Motor neuron (in vitro differentiated cells): ENCODE measurements at regions not wholly inside any gene's neighbourhood (a gene's known extent, or its start where the extent isn't known, plus 50 kb on each side); places are given as distances from the start of the nearest gene placed in this dataset.

Source experiments
- ATAC-seq, 8 experiments: fragments of 200-7000 bp; cut with Tn5 transposase; replicated peaks in 6 of 8; 2 replicates each; pipeline ENCODE4 v1.8.0; 2021; ENCODE audit warnings: mild to moderate bottlenecking in 8 of 8, moderate library complexity in 8 of 8
- H3K27ac ChIP-seq, 2 donors: fragments of 250-450 bp; sonication (Bioruptor Pico); 2 replicates each; pipeline ENCODE4 v1.9.0; 2021; ENCODE audit warnings: antibody characterized with exemption in 2 of 2, mild to moderate bottlenecking in 2 of 2, moderate library complexity in 1 of 2
- H3K4me1 ChIP-seq, 2 donors: fragments of 250-450 bp; sonication (Bioruptor Pico); replicated peaks in 1 of 2; 2 replicates each; pipeline ENCODE4 v1.6.1; 2021; ENCODE audit warnings: antibody characterized with exemption in 2 of 2, mild to moderate bottlenecking in 2 of 2, moderate library complexity in 1 of 2
- H3K4me3 ChIP-seq, 5 donors: fragments of 250-450 bp; sonication (Bioruptor Pico); 2 replicates each; pipeline ENCODE4 v1.9.0; 2021; ENCODE audit warnings: antibody characterized with exemption in 5 of 5, mild to moderate bottlenecking in 5 of 5, moderate library complexity in 4 of 5
- WGBS, 10 experiments: fragments of 450-650 bp; shearing (Covaris generic); methylation state at CpG; one replicate each; pipeline ENCODE4 v1.0.0; 2022; 5-methylcytosine and 5-hydroxymethylcytosine counted together
- in situ Hi-C, 9 experiments: fragments of 400-800 bp; cut with MboI; loops; one replicate each; pipeline ENCODE4 v1.15.0; 2021; ENCODE audit warnings: low sequenced_read_pairs in 9 of 9, low pct_unique_long_range_greater_than_20kb in 2 of 9; ENCODE audit not compliant: unreplicated experiment in 9 of 9

GRCh38 chr7:89731751-89732445 lies 422.4 kb upstream of the STEAP1 start:
- in situ Hi-C loops, result no loop called here
- no peak overlapping the region for H3K27ac ChIP-seq
- WGBS, 10 experiments, result 0 to 93% (median 20%) methylated on average over 1 to 5 of the region's 5 CpGs; no CpG with 5 or more reads in 1 of the 10 experiments
- H3K4me3 ChIP-seq, result no peak overlapping the region
- peaks cover 1 to 14% of the 10 kb centered on the region in 2 donors for H3K4me1 ChIP-seq
- ATAC-seq, result no peak

- WGBS, 10 experiments, result 6 to 100% (median 59%) methylated on average over 1 to 2 of the region's 2 CpGs; no CpG with 5 or more reads in 1 of the 10 experiments
- no peak for ATAC-seq
These were observed 415.7 kb upstream of the STEAP1 start for GRCh38 chr7:89738549-89738948.

DNA sequence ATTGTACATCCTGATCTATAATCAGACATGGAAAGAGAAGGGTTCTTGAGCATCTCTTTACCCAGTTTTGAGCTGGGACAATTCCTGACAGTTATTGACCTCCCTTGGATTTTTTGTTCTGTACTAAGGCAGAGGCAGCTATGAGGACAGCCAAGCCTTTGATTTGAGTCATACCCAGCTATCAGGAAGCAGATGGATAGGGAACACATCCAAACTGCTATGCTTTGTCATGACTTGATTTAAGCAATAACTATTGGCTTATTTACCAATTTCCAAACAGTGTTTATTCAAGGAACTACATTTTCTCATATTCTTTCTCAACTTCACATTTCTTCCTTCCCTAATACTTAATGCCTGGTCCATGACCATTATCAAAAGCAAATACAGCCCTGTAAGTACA lies 396.4 kb upstream of the STEAP1 start:
- Histone ChIP-seq H3K4me1 (no peaks in the 10 kb centered on the region), H3K27ac (no peak overlapping the region), H3K4me3 (no peak overlapping the region)
- no peak for ATAC-seq
- in situ Hi-C loops, result no loop called here

More at GRCh38 chr7:89738549-89738948, 415.7 kb upstream of the STEAP1 start:
- no peak overlapping the region for H3K27ac ChIP-seq
- H3K4me1 ChIP-seq, result no peaks in the 10 kb centered on the region
- in situ Hi-C loops, result no loop called here
- no peak overlapping the region for H3K4me3 ChIP-seq

DNA sequence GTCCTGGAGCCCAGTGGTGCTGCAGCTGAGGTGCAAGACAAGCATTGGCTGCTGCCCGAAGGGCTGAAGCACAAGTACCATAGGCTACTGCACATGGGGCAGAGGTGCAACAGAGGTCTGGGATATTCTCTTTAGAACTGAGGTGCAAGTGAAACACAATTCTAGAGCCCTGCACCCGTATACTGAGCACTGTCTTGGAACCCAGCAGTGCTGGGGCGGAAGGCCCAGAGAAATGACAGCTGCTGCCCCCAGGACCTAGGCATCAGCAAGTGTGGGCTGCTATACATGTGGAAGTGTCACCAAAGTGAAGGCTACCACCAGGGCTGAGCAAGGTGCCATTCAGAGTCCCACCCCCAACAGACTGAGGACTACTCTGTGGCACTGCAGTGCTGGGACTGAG lies 393.6 kb upstream of the STEAP1 start:
- in situ Hi-C loops, result no loop called here

DNA sequence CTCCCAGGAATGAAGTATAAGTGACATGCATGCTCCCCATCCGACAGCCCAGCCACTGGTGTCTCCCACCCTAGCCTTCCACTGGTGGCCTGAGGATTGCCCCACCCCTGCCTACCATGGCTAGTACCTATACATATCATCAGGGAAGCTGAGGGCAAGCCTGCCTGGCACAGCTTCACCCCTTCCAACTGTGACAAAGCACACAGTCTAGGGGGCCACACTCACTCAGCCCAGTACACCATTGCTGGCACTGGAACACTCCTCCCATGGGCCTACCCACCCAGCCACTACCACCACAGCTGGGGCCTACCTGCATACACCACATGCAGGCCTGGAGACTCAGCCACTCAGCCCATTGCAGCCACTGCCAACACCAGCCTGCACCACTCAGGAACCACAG lies 393.1 kb upstream of the STEAP1 start:
- H3K27ac ChIP-seq, result no peak overlapping the region
- 100% methylated on average over 1 of the region's 1 CpG; no CpG with 5 or more reads in 9 of the 10 experiments for WGBS, 10 experiments
- no peaks in the 10 kb centered on the region for H3K4me1 ChIP-seq
- in situ Hi-C loops, result no loop called here
- ATAC-seq, result no peak
- H3K4me3 ChIP-seq, result no peak overlapping the region

More for the DNA sequence above, 393.6 kb upstream of the STEAP1 start:
- WGBS, 10 experiments, result 80 to 90% (median 80%) methylated on average over 2 to 3 of the region's 3 CpGs; no CpG with 5 or more reads in 7 of the 10 experiments
- no peak for ATAC-seq
- no peak overlapping the region for H3K4me3 ChIP-seq
- no peaks in the 10 kb centered on the region for H3K4me1 ChIP-seq
- no peak overlapping the region for H3K27ac ChIP-seq

DNA sequence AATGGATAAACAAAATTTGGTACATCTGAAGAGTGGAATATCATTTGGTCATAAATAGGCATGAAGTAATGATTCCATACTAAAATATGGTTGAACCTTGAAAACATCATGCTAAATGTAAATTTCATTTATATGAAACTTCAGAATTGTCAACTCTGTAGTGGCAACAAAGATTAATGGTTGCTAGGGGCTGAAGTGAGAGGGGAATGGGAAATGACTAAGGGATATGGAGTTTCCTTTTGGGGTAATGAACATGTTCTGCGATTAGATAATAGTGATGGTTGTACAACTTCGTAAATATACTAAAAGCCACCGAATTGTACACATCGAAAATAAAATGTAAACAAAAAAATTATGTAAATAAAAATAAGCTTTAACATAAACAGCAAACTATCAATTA lies 384.1 kb upstream of the STEAP1 start:
- H3K4me3 ChIP-seq, result no peak overlapping the region
- no peak for ATAC-seq
- no peak overlapping the region for H3K27ac ChIP-seq
- 8 to 96% (median 72%) methylated on average over 2 to 4 of the region's 4 CpGs for WGBS, 10 experiments
- in situ Hi-C loops, result no loop called here
- no peaks in the 10 kb centered on the region for H3K4me1 ChIP-seq

DNA sequence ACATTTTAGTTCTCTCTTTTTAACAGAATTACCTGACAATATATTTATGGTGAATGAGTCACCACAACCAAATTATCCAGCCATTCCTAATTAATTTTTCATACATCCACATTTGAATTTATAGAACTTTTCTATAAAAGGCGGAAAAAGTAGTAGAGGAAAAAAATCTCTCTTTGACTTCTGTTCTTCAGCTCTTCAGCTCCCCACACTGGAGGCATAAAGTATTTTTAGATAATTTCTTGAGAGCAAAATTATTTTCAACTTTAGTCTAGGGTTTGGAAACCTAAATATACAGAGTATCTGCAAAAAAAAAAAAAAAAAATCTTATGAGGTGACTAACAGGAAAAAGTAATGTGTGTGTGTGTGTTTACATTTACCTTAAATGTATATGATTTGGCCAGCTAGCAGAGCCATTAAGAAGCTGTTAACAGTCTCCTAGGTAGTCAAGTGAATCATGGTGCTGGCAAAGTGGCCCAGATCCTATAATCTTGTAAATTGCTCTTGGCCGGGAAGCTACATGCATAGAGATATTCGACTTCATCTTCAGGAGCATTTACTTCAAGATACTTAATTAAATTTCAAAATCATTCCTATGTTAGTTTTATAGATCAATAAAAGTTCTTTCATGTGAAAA lies 383.1 kb upstream of the STEAP1 start:
- ATAC-seq, result no peak
- Histone ChIP-seq H3K4me3 (no peak overlapping the region), H3K4me1 (no peaks in the 10 kb centered on the region), H3K27ac (no peak overlapping the region)
- 21 to 100% (median 54%) methylated on average over 1 to 3 of the region's 3 CpGs; no CpG with 5 or more reads in 1 of the 10 experiments for WGBS, 10 experiments
- in situ Hi-C loops, result no loop called here

DNA sequence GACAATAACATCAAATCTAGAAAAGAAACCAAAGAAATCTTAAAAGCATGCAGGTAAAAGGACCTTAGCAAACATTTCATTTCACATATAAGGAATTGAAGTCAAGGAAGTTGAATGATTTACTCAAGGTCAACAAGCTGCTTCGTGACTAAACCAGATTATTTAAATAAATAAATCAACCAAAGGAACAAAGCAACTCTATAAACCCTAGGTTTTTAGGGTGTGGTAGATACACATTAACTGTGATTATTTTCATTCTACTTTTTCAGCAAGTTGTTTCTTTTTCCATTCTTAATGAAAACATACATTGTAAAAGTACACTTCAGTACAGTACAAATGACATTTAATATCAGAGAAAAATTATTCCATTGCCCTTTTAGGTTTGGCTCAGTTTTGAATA lies 382.0 kb upstream of the STEAP1 start:
- 0 to 100% (median 21%) methylated on average over 1 of the region's 1 CpG; no CpG with 5 or more reads in 1 of the 10 experiments for WGBS, 10 experiments
- in situ Hi-C loops, result no loop called here
- no peak overlapping the region for H3K27ac ChIP-seq
- ATAC-seq, result no peak
- no peak overlapping the region for H3K4me3 ChIP-seq
- H3K4me1 ChIP-seq, result no peaks in the 10 kb centered on the region

DNA sequence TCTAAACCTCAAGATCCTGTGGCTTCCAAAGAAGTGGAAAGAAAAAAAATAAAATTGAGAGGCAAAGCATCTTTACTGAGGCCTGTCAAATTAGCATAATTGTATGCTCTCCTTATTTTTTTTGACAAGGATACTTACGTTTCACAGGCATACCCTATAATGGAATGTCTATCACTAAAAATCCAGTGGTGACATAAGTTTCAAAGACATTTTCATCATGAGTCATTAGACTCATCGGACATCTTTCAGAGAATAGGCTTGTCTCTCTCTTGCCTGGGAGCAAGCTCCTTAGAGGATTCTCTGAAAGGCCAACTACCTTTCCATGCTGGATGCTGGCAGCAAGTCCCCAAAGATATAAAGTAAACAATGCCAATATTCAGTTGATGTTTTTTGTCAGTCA lies 380.7 kb upstream of the STEAP1 start:
- no peak overlapping the region for H3K27ac ChIP-seq
- no peaks in the 10 kb centered on the region for H3K4me1 ChIP-seq
- in situ Hi-C loops, result no loop called here
- 17 to 100% (median 85%) methylated on average over 1 to 2 of the region's 2 CpGs; no CpG with 5 or more reads in 1 of the 10 experiments for WGBS, 10 experiments
- no peak for ATAC-seq
- H3K4me3 ChIP-seq, result no peak overlapping the region

- in situ Hi-C loops, result no loop called here
- Histone ChIP-seq H3K4me1 (no peaks in the 10 kb centered on the region), H3K27ac (no peak overlapping the region), H3K4me3 (no peak overlapping the region)
- no peak for ATAC-seq
These were observed 378.8 kb upstream of the STEAP1 start for GRCh38 chr7:89775459-89775858.

GRCh38 chr7:89776980-89777379 lies 377.3 kb upstream of the STEAP1 start:
- WGBS, 10 experiments, result 32 to 100% (median 91%) methylated on average over 1 to 2 of the region's 2 CpGs
- in situ Hi-C loops, result no loop called here

DNA sequence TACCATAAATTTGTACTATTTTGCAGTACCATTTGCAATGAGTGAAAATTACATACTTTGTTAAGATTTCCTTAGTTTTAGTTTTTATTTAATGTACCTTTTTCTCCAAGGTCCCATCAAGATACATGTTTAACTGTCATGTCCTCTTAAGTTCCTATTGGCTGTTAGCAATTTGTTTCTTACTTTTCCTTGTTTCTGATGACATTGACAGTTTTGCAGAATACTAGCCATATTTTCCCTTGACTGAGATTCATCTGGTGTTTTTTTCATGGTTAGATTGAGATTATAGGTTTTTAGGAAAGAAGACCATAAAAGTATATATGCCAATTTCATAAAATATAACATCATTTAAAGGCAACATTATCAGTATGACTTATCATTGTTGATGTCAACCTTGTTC lies 376.8 kb upstream of the STEAP1 start:
- Histone ChIP-seq H3K27ac (no peak overlapping the region), H3K4me1 (no peaks in the 10 kb centered on the region), H3K4me3 (no peak overlapping the region)
- no peak for ATAC-seq
- in situ Hi-C loops, result no loop called here

More at GRCh38 chr7:89776980-89777379, 377.3 kb upstream of the STEAP1 start:
- Histone ChIP-seq H3K4me1 (no peaks in the 10 kb centered on the region), H3K27ac (no peak overlapping the region), H3K4me3 (no peak overlapping the region)
- ATAC-seq, result peak in 1 of 8 experiments; percentile 33

- Histone ChIP-seq H3K27ac (no peak overlapping the region), H3K4me3 (no peak overlapping the region), H3K4me1 (no peaks in the 10 kb centered on the region)
- in situ Hi-C loops, result no loop called here
- 0 to 100% (median 79%) methylated on average over 1 to 4 of the region's 4 CpGs; no CpG with 5 or more reads in 1 of the 10 experiments for WGBS, 10 experiments
- no peak for ATAC-seq
These were observed 374.0 kb upstream of the STEAP1 start for GRCh38 chr7:89780291-89780690.

DNA sequence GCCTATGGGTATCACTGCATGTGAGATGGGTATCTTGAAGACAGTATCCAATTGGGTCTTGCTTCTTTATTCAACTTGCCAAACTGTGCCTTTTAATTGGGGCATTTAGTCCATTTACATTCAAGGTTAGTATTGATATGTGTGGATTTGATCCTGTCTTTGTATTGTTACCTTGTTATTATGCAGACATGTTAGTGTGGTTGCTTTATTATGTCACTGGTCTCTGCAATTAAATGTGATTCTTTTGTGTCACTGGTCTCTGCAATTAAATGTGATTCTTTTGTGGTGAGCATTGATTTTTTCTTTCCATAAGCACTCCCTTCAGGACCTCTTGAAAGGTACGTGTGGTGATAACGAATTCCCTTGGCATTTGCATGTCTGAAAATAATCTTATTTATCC lies 357.8 kb upstream of the STEAP1 start:
- Histone ChIP-seq H3K4me1 (no peaks in the 10 kb centered on the region), H3K27ac (no peak overlapping the region), H3K4me3 (no peak overlapping the region)
- 0 to 95% (median 31%) methylated on average over 1 to 2 of the region's 2 CpGs; no CpG with 5 or more reads in 4 of the 10 experiments for WGBS, 10 experiments
- ATAC-seq, result no peak
- in situ Hi-C loops, result no loop called here
